B cell (primary cell): ENCODE measurements at regions not wholly inside any gene's neighbourhood (a gene's known extent, or its start where the extent isn't known, plus 50 kb on each side); places are given as distances from the start of the nearest gene placed in this dataset.

Experiments used
- ATAC-seq: fragments of 200-7000 bp; cut with Tn5 transposase; one replicate; pipeline ENCODE4 v1.10.0; 2021; ENCODE audit warnings: low read depth, mild to moderate bottlenecking, moderate number of reproducible peaks, moderate library complexity
- CTCF ChIA-PET: fragments of 350-600 bp; sonication (Branson Sonifier 250); formaldehyde crosslinking; loops from one replicate; lab custom pipeline; 2021; ENCODE audit warnings: antibody characterized with exemption, inconsistent platforms; lab: Charles Lee
- POLR2A ChIA-PET: fragments of 350-600 bp; sonication (Branson Sonifier 250); formaldehyde crosslinking; loops from one replicate; lab custom pipeline; 2021; ENCODE audit warnings: antibody characterized with exemption; lab: Charles Lee
- DNase-seq: peaks from one replicate; pipeline ENCODE4 v3.0.0; 2013
- H2AFZ ChIP-seq: 2 replicates; pipeline ENCODE4 v1.6.1; 2012; ENCODE audit warnings: mild to moderate bottlenecking, low read depth, low read length; ENCODE audit not compliant: insufficient read depth, poor library complexity, severe bottlenecking
- H3K27ac ChIP-seq, 2 donors: 1 replicate in 1 of 2; 2 replicates in 1 of 2; pipeline ENCODE4 v1.5.1; 2012 to 2013; ENCODE audit warnings: low read length in 2 of 2, mild to moderate bottlenecking in 2 of 2, moderate library complexity in 1 of 2
- H3K27me3 ChIP-seq, 4 experiments: fragments of 200-600 bp in 1 of 4; sonication (generic) in 1 of 4; replicated peaks in 1 of 4; 1 replicate in 2 of 4; 2 replicates in 2 of 4; pipeline versions ENCODE4 v1.6.1 to v1.7.0; 2013 to 2016; ENCODE audit warnings: low read length in 3 of 4, mild to moderate bottlenecking in 2 of 4, mixed read lengths in 1 of 4, moderate library complexity in 1 of 4; ENCODE audit not compliant: insufficient read depth in 4 of 4, control insufficient read depth in 3 of 4; ENCODE audit errors: control extremely low read depth in 1 of 4
- H3K36me3 ChIP-seq, 2 experiments: replicated peaks in 1 of 2; 1 replicate in 1 of 2; 2 replicates in 1 of 2; pipeline versions ENCODE4 v1.6.1 to v1.7.1; 2013; ENCODE audit warnings: low read length in 1 of 2; ENCODE audit not compliant: insufficient read depth in 2 of 2, control insufficient read depth in 1 of 2; ENCODE audit errors: control extremely low read depth in 1 of 2, extremely low read depth in 1 of 2
- H3K4me1 ChIP-seq, 2 donors: fragments of 200-600 bp in 1 of 2; sonication (generic) in 1 of 2; 1 replicate in 1 of 2; 2 replicates in 1 of 2; pipeline versions ENCODE4 v1.5.1 to v1.6.1; 2013 to 2017; ENCODE audit warnings: low read length in 2 of 2; ENCODE audit not compliant: control insufficient read depth in 2 of 2, insufficient read depth in 2 of 2
- H3K4me2 ChIP-seq: replicated peaks from 2 replicates; pipeline ENCODE3; 2012; ENCODE audit warnings: mild to moderate bottlenecking, low read depth, low read length; ENCODE audit not compliant: poor library complexity, severe bottlenecking
- H3K4me3 ChIP-seq, 5 experiments: fragments of 200-600 bp in 1 of 5; sonication (generic) in 1 of 5; 1 replicate in 3 of 5; 2 replicates in 2 of 5; pipeline versions ENCODE4 v1.5.1 to v1.7.0; 2011 to 2016; ENCODE audit warnings: low read length in 4 of 5, mild to moderate bottlenecking in 4 of 5, low read depth in 2 of 5, control low read depth in 1 of 5, moderate library complexity in 1 of 5; ENCODE audit not compliant: insufficient read depth in 1 of 5; ENCODE audit errors: control extremely low read depth in 1 of 5, extremely low read depth in 1 of 5
- H3K79me2 ChIP-seq: fragments of 200-600 bp; sonication (generic); one replicate; pipeline ENCODE4 v1.6.0; 2016; ENCODE audit warnings: low read length; ENCODE audit not compliant: control insufficient read depth, insufficient read depth
- H3K9ac ChIP-seq: fragments of 200-600 bp; sonication (generic); 2 replicates; pipeline ENCODE4 v1.6.1; 2017; ENCODE audit warnings: mild to moderate bottlenecking, low read length, moderate library complexity
- H3K9me3 ChIP-seq, 3 donors: one replicate each; pipeline versions ENCODE4 v1.6.1 to v1.7.1; 2013; ENCODE audit warnings: low read length in 2 of 3; ENCODE audit not compliant: control insufficient read depth in 2 of 3, insufficient read depth in 1 of 3; ENCODE audit errors: control extremely low read depth in 1 of 3
- H4K20me1 ChIP-seq: 2 replicates; pipeline ENCODE4 v1.6.0; 2012; ENCODE audit warnings: mild to moderate bottlenecking, low read length; ENCODE audit not compliant: insufficient read depth, control insufficient read depth, poor library complexity, severe bottlenecking
- H3K27ac Mint-ChIP-seq: one replicate; pipeline ENCODE4 v1.8.0; 2021; ENCODE audit warnings: mixed read lengths
- H3K27me3 Mint-ChIP-seq: one replicate; pipeline ENCODE4 v1.8.0; 2021; ENCODE audit warnings: mixed read lengths
- H3K4me1 Mint-ChIP-seq: one replicate; pipeline ENCODE4 v1.8.0; 2021; ENCODE audit warnings: mixed read lengths
- H3K4me3 Mint-ChIP-seq: one replicate; pipeline ENCODE4 v1.8.0; 2021; ENCODE audit warnings: mixed read lengths
- H3K9me3 Mint-ChIP-seq: one replicate; pipeline ENCODE4 v1.8.0; 2022; ENCODE audit warnings: mixed read lengths; ENCODE audit not compliant: insufficient read depth
- CTCF ChIP-seq: fragments of 200-600 bp; IDR thresholded peaks from one replicate; pipeline ENCODE4 v1.8.0; 2022; ENCODE audit warnings: antibody characterized with exemption, mild to moderate bottlenecking
- EZH2 ChIP-seq: IDR thresholded peaks from 2 replicates; pipeline ENCODE4 v1.6.1; 2012; ENCODE audit warnings: borderline replicate concordance, low read depth, mild to moderate bottlenecking, moderate library complexity, low read length; ENCODE audit not compliant: insufficient read depth, poor library complexity, severe bottlenecking
- WGBS: methylation state at CpG from one replicate; pipeline ENCODE4 v1.1.5; 2013; ENCODE audit warnings: missing lambda C conversion rate; ENCODE audit not compliant: insufficient coverage; 5-methylcytosine and 5-hydroxymethylcytosine counted together
- intact Hi-C: fragments of 100-400 bp; cut with micrococcal nuclease; formaldehyde crosslinking; loops from one replicate; pipeline ENCODE4 v1.10.0; 2022

- CTCF ChIA-PET = no interaction called here
- no peaks in the 10 kb centered on the region for H3K27me3 Mint-ChIP-seq
- Histone ChIP-seq H3K4me1 (no peaks in the 10 kb centered on the region), H4K20me1 (no peaks in the 10 kb centered on the region), H3K79me2 (no peaks in the 10 kb centered on the region), H3K9me3 (no peaks in the 10 kb centered on the region), H3K4me3 (no peak overlapping the region), H2AFZ (no peak overlapping the region), H3K9ac (no peak overlapping the region), H3K27ac (no peak overlapping the region), H3K4me2 (no peak overlapping the region), H3K36me3 (no peaks in the 10 kb centered on the region), H3K27me3 (no peaks in the 10 kb centered on the region)
- no CpG with 5 or more reads among the region's 5 CpGs for WGBS
- H3K27ac Mint-ChIP-seq = no peak overlapping the region
- POLR2A ChIA-PET = no interaction called here
- no peak overlapping the region for H3K4me3 Mint-ChIP-seq
- H3K4me1 Mint-ChIP-seq = no peaks in the 10 kb centered on the region
- no peaks in the 10 kb centered on the region for H3K9me3 Mint-ChIP-seq
- intact Hi-C loops = no loop called here
- DNase-seq (no peak), ATAC-seq (no peak)
- TF ChIP-seq CTCF (no peak), EZH2 (no peak)
Measured at GRCh38 chr10:29063806-29064644, 224.8 kb upstream of the LYZL1 start.

DNA sequence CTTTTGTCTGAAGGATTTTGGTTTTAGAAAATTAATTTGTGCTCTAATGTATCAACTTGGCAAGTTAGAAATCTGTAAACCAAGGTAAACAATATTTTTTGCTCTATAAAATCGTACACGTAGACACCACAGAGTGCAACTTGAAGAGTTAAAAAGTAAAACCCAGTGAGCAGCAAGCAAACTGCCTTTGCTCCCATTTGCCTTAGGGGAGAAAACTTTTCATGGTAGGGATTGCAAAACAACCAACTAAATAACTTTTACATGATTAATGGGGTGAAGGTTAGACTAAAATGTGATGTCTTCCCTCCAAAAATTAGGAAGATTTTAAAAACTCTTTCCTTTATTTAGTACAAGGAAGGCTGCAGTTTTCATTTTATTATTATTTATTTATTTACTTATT lies 224.2 kb upstream of the LYZL1 start:
- Mint-ChIP-seq H3K27me3 (no peaks in the 10 kb centered on the region), H3K27ac (no peak overlapping the region), H3K4me3 (no peak overlapping the region), H3K9me3 (no peaks in the 10 kb centered on the region), H3K4me1 (no peaks in the 10 kb centered on the region)
- Histone ChIP-seq H3K4me3 (no peak overlapping the region), H3K4me2 (no peak overlapping the region), H3K27ac (no peak overlapping the region), H3K79me2 (no peaks in the 10 kb centered on the region), H3K27me3 (no peaks in the 10 kb centered on the region), H3K9me3 (no peaks in the 10 kb centered on the region), H2AFZ (no peak overlapping the region), H3K4me1 (no peaks in the 10 kb centered on the region), H3K36me3 (no peaks in the 10 kb centered on the region), H3K9ac (no peak overlapping the region), H4K20me1 (no peaks in the 10 kb centered on the region)
- no CpG with 5 or more reads among the region's 2 CpGs for WGBS
- TF ChIP-seq EZH2 (no peak), CTCF (no peak)
- no peak for DNase-seq
- intact Hi-C loops = no loop called here
- CTCF ChIA-PET = no interaction called here
- no peak for ATAC-seq
- POLR2A ChIA-PET = no interaction called here
